NT2/D1 (cell line): ENCODE measurements at regions not wholly inside any gene's neighbourhood (a gene's known extent, or its start where the extent isn't known, plus 50 kb on each side); places are given as distances from the start of the nearest gene placed in this dataset.

Experiments used
- DNase-seq: peaks from one replicate; pipeline ENCODE4 v3.0.0-alpha.2; 2011; ENCODE audit warnings: low read depth, low spot score
- H3K27me3 ChIP-seq: 2 replicates; pipeline ENCODE4 v1.6.0; 2011; ENCODE audit warnings: mild to moderate bottlenecking; ENCODE audit not compliant: insufficient read length, insufficient read depth
- H3K36me3 ChIP-seq: 2 replicates; pipeline ENCODE4 v1.6.1; 2011; ENCODE audit warnings: mild to moderate bottlenecking, low read length, mixed read lengths; ENCODE audit not compliant: insufficient read depth, insufficient read length
- H3K4me1 ChIP-seq: 2 replicates; pipeline ENCODE4 v1.5.1; 2011; ENCODE audit not compliant: insufficient read depth, insufficient read length
- H3K4me3 ChIP-seq: 2 replicates; pipeline ENCODE4 v1.5.1; 2011; ENCODE audit warnings: low read depth; ENCODE audit not compliant: insufficient read length
- H3K9ac ChIP-seq: 2 replicates; pipeline ENCODE4 v1.6.0; 2011; ENCODE audit warnings: low read depth; ENCODE audit not compliant: insufficient read length
- H3K9me3 ChIP-seq: 2 replicates; pipeline ENCODE4 v1.5.1; 2011; ENCODE audit warnings: mild to moderate bottlenecking, low read length; ENCODE audit not compliant: insufficient read depth
- SUZ12 ChIP-seq: IDR thresholded peaks from 2 replicates; pipeline ENCODE4 v1.6.1; 2011; ENCODE audit not compliant: insufficient read length, insufficient read depth; ENCODE audit errors: extremely low read depth
- YY1 ChIP-seq: IDR thresholded peaks from 2 replicates; pipeline ENCODE4 v1.6.1; 2011; ENCODE audit not compliant: insufficient read length, insufficient read depth
- ZNF274 ChIP-seq: IDR thresholded peaks from 2 replicates; pipeline ENCODE4 v1.6.1; 2011; ENCODE audit warnings: mild to moderate bottlenecking, low read depth, low read length

- H3K4me3 ChIP-seq = no peak overlapping the region
- TF ChIP-seq YY1 = no peak
- no peak for TF ChIP-seq SUZ12
- TF ChIP-seq ZNF274 = no peak
- no peak overlapping the region for H3K9ac ChIP-seq
- H3K4me1 ChIP-seq = peaks cover 5% of the 10 kb centered on the region
- no peaks in the 10 kb centered on the region for H3K36me3 ChIP-seq
- H3K27me3 ChIP-seq = no peaks in the 10 kb centered on the region
- no peak for DNase-seq
- H3K9me3 ChIP-seq = no peaks in the 10 kb centered on the region
These were observed 271.3 kb downstream of the ABHD5 start for GRCh38 chr3:43962043-43962442.

GRCh38 chr3:43963208-43963607, 272.5 kb downstream of the ABHD5 start:
- Histone ChIP-seq H3K9me3 (no peaks in the 10 kb centered on the region), H3K4me1 (peaks cover 5% of the 10 kb centered on the region), H3K36me3 (no peaks in the 10 kb centered on the region), H3K9ac (no peak overlapping the region), H3K4me3 (no peak overlapping the region), H3K27me3 (no peaks in the 10 kb centered on the region)
- no peak for DNase-seq
- TF ChIP-seq YY1 (no peak), SUZ12 (no peak), ZNF274 (no peak)

DNA sequence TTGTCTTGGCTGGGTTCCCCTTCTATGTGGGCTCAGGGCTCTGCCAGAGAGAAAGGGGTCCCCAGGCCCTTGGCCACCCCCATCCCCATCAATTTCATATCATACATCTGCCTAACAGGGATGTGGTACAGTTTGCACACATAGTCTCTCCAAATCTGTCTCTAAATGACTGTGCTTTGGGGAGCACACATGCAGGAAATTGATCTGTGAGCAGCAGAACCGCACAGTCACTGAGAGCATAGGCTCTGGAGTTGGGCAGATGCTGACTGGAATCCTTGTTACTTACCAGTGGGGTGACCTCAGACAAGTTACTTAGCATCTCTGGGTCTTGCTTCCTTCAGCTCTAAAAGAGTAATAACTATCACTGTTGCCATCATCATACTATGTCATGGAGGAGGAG, 273.9 kb downstream of the ABHD5 start:
- no peaks in the 10 kb centered on the region for H3K27me3 ChIP-seq
- TF ChIP-seq YY1 (no peak), ZNF274 (no peak), SUZ12 (no peak)
- no peak overlapping the region for H3K9ac ChIP-seq
- H3K4me3 ChIP-seq = no peak overlapping the region
- no peak for DNase-seq
- peaks cover 7% of the 10 kb centered on the region for H3K4me1 ChIP-seq
- no peaks in the 10 kb centered on the region for H3K9me3 ChIP-seq
- no peaks in the 10 kb centered on the region for H3K36me3 ChIP-seq

GRCh38 chr3:43965656-43966055, 274.9 kb downstream of the ABHD5 start:
- no peaks in the 10 kb centered on the region for H3K9me3 ChIP-seq
- TF ChIP-seq SUZ12 (no peak), YY1 (no peak), ZNF274 (no peak)
- H3K4me1 ChIP-seq = peaks cover 2% of the 10 kb centered on the region

GRCh38 chr3:43966126-43966525, 275.4 kb downstream of the ABHD5 start:
- peaks cover 2% of the 10 kb centered on the region for H3K4me1 ChIP-seq
- H3K9ac ChIP-seq = no peak overlapping the region
- no peak for DNase-seq
- TF ChIP-seq ZNF274 (no peak), YY1 (no peak), SUZ12 (no peak)
- no peak overlapping the region for H3K4me3 ChIP-seq
- H3K9me3 ChIP-seq = no peaks in the 10 kb centered on the region
- no peaks in the 10 kb centered on the region for H3K36me3 ChIP-seq
- H3K27me3 ChIP-seq = no peaks in the 10 kb centered on the region

More at GRCh38 chr3:43965656-43966055, 274.9 kb downstream of the ABHD5 start:
- no peaks in the 10 kb centered on the region for H3K36me3 ChIP-seq
- no peaks in the 10 kb centered on the region for H3K27me3 ChIP-seq
- no peak for DNase-seq
- no peak overlapping the region for H3K9ac ChIP-seq
- H3K4me3 ChIP-seq = no peak overlapping the region

- Histone ChIP-seq H3K4me1 (peaks cover 2% of the 10 kb centered on the region), H3K9me3 (no peaks in the 10 kb centered on the region), H3K36me3 (no peaks in the 10 kb centered on the region), H3K27me3 (no peaks in the 10 kb centered on the region), H3K4me3 (no peak overlapping the region), H3K9ac (no peak overlapping the region)
- TF ChIP-seq ZNF274 (no peak), SUZ12 (no peak), YY1 (no peak)
- DNase-seq = no peak
These were observed 275.2 kb upstream of the TOPAZ1 start for GRCh38 chr3:43966530-43966929.

- Histone ChIP-seq H3K9me3 (no peaks in the 10 kb centered on the region), H3K36me3 (no peaks in the 10 kb centered on the region), H3K4me1 (peaks cover 2% of the 10 kb centered on the region), H3K4me3 (no peak overlapping the region), H3K27me3 (no peaks in the 10 kb centered on the region), H3K9ac (no peak overlapping the region)
- TF ChIP-seq SUZ12 = no peak
- no peak for TF ChIP-seq ZNF274
- no peak for TF ChIP-seq YY1
- DNase-seq = no peak
These were observed 273.2 kb upstream of the TOPAZ1 start for GRCh38 chr3:43968465-43968864.
